Progenitor cell of endocrine pancreas (in vitro differentiated cells): ENCODE measurements at regions not wholly inside any gene's neighbourhood (a gene's known extent, or its start where the extent isn't known, plus 50 kb on each side); places are given as distances from the start of the nearest gene placed in this dataset.

Experiments used
- DNase-seq: peaks from one replicate; pipeline ENCODE4 v3.0.0; 2021; ENCODE audit warnings: low spot score; ENCODE audit not compliant: unreplicated experiment
- H3K27ac Mint-ChIP-seq: 2 replicates; pipeline ENCODE4 v1.8.0; 2021; ENCODE audit warnings: mild to moderate bottlenecking, moderate library complexity, mixed read lengths
- H3K27me3 Mint-ChIP-seq: 2 replicates; pipeline ENCODE4 v1.8.0; 2021; ENCODE audit warnings: mixed read lengths
- H3K36me3 Mint-ChIP-seq: 2 replicates; pipeline ENCODE4 v1.8.0; 2022; ENCODE audit warnings: mixed read lengths; ENCODE audit not compliant: insufficient read depth
- H3K4me1 Mint-ChIP-seq: 2 replicates; pipeline ENCODE4 v1.8.0; 2021; ENCODE audit warnings: low read depth, mixed read lengths
- H3K4me3 Mint-ChIP-seq: 2 replicates; pipeline ENCODE4 v1.8.0; 2021; ENCODE audit warnings: low read depth, mild to moderate bottlenecking, moderate library complexity, mixed read lengths
- H3K9me3 Mint-ChIP-seq: 2 replicates; pipeline ENCODE4 v1.8.0; 2021; ENCODE audit warnings: low read depth, mixed read lengths
- CTCF ChIP-seq: fragments of 200-600 bp; sonication (generic); IDR thresholded peaks from one replicate; pipeline ENCODE4 v1.5.0; 2021; ENCODE audit warnings: antibody characterized with exemption, mild to moderate bottlenecking; ENCODE audit not compliant: unreplicated experiment

GRCh38 chr6:164216839-164217238 lies 802.3 kb downstream of the QKI start:
- no peak overlapping the region for H3K27ac Mint-ChIP-seq
- no peak for TF ChIP-seq CTCF
- H3K27me3 Mint-ChIP-seq = no peaks in the 10 kb centered on the region
- H3K4me1 Mint-ChIP-seq = no peaks in the 10 kb centered on the region
- no peak for DNase-seq
- no peaks in the 10 kb centered on the region for H3K36me3 Mint-ChIP-seq
- no peak overlapping the region for H3K4me3 Mint-ChIP-seq
- no peaks in the 10 kb centered on the region for H3K9me3 Mint-ChIP-seq

- no peak overlapping the region for H3K4me3 Mint-ChIP-seq
- TF ChIP-seq CTCF = no peak
- no peaks in the 10 kb centered on the region for H3K4me1 Mint-ChIP-seq
- DNase-seq = no peak
- H3K36me3 Mint-ChIP-seq = no peaks in the 10 kb centered on the region
- no peak overlapping the region for H3K27ac Mint-ChIP-seq
- H3K9me3 Mint-ChIP-seq = no peaks in the 10 kb centered on the region
- H3K27me3 Mint-ChIP-seq = no peaks in the 10 kb centered on the region
These were observed 801.9 kb downstream of the QKI start for GRCh38 chr6:164216368-164216767.

GRCh38 chr6:164214066-164214465 lies 799.5 kb downstream of the QKI start:
- no peak for TF ChIP-seq CTCF
- no peaks in the 10 kb centered on the region for H3K4me1 Mint-ChIP-seq
- no peak for DNase-seq
- H3K27ac Mint-ChIP-seq = no peak overlapping the region
- H3K4me3 Mint-ChIP-seq = no peak overlapping the region
- H3K9me3 Mint-ChIP-seq = no peaks in the 10 kb centered on the region
- H3K27me3 Mint-ChIP-seq = no peaks in the 10 kb centered on the region
- no peaks in the 10 kb centered on the region for H3K36me3 Mint-ChIP-seq

- DNase-seq = no peak
- H3K4me3 Mint-ChIP-seq = no peak overlapping the region
- no peaks in the 10 kb centered on the region for H3K9me3 Mint-ChIP-seq
- no peaks in the 10 kb centered on the region for H3K27me3 Mint-ChIP-seq
- H3K27ac Mint-ChIP-seq = no peak overlapping the region
- no peak for TF ChIP-seq CTCF
- no peaks in the 10 kb centered on the region for H3K4me1 Mint-ChIP-seq
- H3K36me3 Mint-ChIP-seq = no peaks in the 10 kb centered on the region
These were observed 796.7 kb downstream of the QKI start for GRCh38 chr6:164211254-164211653.

- Mint-ChIP-seq H3K9me3 (no peaks in the 10 kb centered on the region), H3K27me3 (no peaks in the 10 kb centered on the region), H3K36me3 (no peaks in the 10 kb centered on the region), H3K27ac (no peak overlapping the region), H3K4me1 (no peaks in the 10 kb centered on the region), H3K4me3 (no peak overlapping the region)
- no peak for DNase-seq
- no peak for TF ChIP-seq CTCF
These were observed 796.3 kb downstream of the QKI start for GRCh38 chr6:164210783-164211182.
